Effector memory CD4-positive, alpha-beta T cell (primary cell): ENCODE measurements at regions not wholly inside any gene's neighbourhood (a gene's known extent, or its start where the extent isn't known, plus 50 kb on each side); places are given as distances from the start of the nearest gene placed in this dataset.
A peak's percentile ranks its signal among the peaks of the same experiment; 100 is the strongest.
"Not testable (repeated sequence)": the region's sequence is repeated elsewhere in the genome, so short reads cannot be mapped to it uniquely, and the experiment has no call there.

ENCODE experiments used
- DNase-seq, 3 donors: peaks; one replicate each; pipeline ENCODE4 v3.0.0-alpha.2; 2020
- H3K27ac ChIP-seq: 2 replicates; pipeline ENCODE4 v1.7.0; 2013; ENCODE audit warnings: mild to moderate bottlenecking, low read length, moderate library complexity; ENCODE audit not compliant: insufficient read depth, poor library complexity, severe bottlenecking
- H3K27me3 ChIP-seq: replicated peaks from 2 replicates; pipeline ENCODE4 v1.7.0; 2013; ENCODE audit warnings: mild to moderate bottlenecking, low read length; ENCODE audit not compliant: insufficient read depth, control insufficient read depth, poor library complexity, severe bottlenecking
- H3K36me3 ChIP-seq: 2 replicates; pipeline ENCODE4 v1.7.0; 2013; ENCODE audit warnings: mild to moderate bottlenecking, low read length, moderate library complexity; ENCODE audit not compliant: control insufficient read depth, insufficient read depth
- H3K4me1 ChIP-seq: 2 replicates; pipeline ENCODE4 v1.7.0; 2013; ENCODE audit warnings: low read length, mild to moderate bottlenecking; ENCODE audit not compliant: control insufficient read depth, insufficient read depth, poor library complexity, severe bottlenecking
- H3K4me3 ChIP-seq: 2 replicates; pipeline ENCODE4 v1.7.0; 2013; ENCODE audit warnings: low read length, low read depth, mild to moderate bottlenecking; ENCODE audit not compliant: insufficient read depth, poor library complexity, severe bottlenecking
- H3K9me3 ChIP-seq: 2 replicates; pipeline ENCODE4 v1.7.0; 2013; ENCODE audit warnings: mild to moderate bottlenecking, low read length, moderate library complexity; ENCODE audit not compliant: control insufficient read depth

DNA sequence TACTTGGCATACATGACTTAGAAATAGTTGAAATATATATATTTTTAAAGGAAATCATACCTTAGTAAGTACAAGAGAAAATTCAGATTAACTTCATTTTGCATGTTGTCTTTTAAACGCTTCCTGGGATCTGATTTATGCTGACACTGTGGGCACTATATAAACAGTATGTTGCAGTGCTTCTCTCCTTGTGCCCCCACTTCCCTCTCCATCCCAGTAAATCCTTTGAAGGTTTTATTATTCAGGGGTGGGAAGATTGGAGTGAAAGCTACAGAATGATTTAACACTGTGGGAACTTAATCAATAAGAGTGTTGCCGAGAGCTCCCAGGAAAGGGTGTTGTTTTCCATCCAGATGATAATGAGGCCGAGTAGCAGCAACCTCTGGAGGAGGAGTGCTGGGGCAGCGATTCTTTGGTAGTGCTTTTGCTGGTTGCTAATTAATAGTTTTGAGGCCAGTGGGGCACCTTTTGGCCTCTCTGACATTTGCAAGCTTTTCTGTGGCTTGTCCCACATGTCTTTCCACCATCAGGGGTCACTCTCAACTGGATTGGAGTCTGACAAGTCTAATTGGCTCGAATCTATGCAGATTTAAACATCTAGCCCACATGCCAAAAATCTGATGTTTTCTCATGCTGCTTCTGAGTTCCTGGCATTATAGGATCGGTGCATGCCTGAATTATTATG, 183.0 kb upstream of the MMS22L start:
- Histone ChIP-seq H3K27ac (no peak overlapping the region), H3K36me3 (no peaks in the 10 kb centered on the region), H3K4me1 (no peaks in the 10 kb centered on the region), H3K27me3 (no peaks in the 10 kb centered on the region), H3K9me3 (no peaks in the 10 kb centered on the region), H3K4me3 (no peak overlapping the region)
- no peak for DNase-seq

DNA sequence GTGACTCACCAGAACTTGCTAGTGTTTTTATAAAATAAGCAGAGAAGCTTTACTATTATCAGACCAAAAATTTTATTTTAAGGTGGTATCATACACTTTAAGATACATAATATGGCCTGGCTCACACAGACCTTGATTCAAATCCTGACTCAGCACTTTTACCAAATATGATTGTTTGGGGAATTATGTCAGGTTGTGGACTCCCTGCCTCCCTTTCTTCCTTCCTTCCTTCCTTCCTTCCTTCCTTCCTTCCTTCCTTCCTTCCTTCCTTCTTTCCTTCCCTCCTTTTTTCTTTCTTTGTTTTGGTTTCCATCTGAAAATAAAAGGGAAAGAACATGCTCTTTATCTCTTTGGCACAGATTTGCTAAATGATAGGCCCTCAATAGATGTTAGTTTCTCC, 186.0 kb upstream of the MMS22L start:
- no peak overlapping the region for H3K27ac ChIP-seq
- no peak overlapping the region for H3K4me3 ChIP-seq
- H3K36me3 ChIP-seq = no peaks in the 10 kb centered on the region
- no peaks in the 10 kb centered on the region for H3K9me3 ChIP-seq
- no peak for DNase-seq
- no peaks in the 10 kb centered on the region for H3K4me1 ChIP-seq
- H3K27me3 ChIP-seq = no peaks in the 10 kb centered on the region

DNA sequence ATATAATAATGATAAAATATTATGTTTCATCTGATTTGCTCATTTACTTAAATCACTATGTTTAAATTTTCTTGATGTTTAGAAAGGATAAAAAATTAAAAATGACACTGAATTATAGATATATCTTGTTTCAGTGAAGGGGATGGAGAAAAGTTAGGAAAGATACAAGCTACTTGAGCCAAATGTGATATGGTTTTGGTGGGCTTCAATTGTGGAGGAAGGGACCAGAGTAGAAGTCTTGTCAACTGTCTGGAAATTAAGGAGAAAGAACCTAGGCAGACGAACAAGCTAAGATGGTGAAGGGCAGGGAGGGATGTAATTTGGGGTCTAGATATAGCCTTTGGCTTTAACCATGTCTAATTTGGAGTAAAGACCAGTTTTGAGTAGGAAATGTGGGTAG, 186.4 kb upstream of the MMS22L start:
- Histone ChIP-seq H3K4me3 (no peak overlapping the region), H3K9me3 (no peaks in the 10 kb centered on the region), H3K27me3 (no peaks in the 10 kb centered on the region), H3K4me1 (no peaks in the 10 kb centered on the region), H3K36me3 (no peaks in the 10 kb centered on the region), H3K27ac (no peak overlapping the region)
- no peak for DNase-seq

DNA sequence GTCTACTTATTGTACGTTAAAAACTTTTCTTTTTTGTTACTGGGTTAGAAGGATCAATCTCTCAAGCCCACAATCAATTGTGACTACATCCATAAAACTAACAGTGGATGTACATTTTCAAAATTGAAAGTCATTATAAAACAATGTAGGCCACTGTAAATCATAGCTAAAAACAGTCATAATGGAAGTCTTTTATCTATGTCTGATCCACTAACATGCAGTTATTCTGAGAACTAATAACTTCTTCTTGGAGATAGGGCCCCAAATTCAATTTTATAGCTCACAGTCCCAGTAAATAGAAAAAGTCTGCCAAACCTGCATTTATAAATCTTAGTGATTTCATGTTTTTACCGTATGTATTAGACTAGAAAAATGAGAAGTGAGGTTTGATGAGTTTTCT, 187.3 kb upstream of the MMS22L start:
- no peaks in the 10 kb centered on the region for H3K27me3 ChIP-seq
- no peaks in the 10 kb centered on the region for H3K36me3 ChIP-seq
- DNase-seq = no peak
- H3K27ac ChIP-seq = no peak overlapping the region
- no peaks in the 10 kb centered on the region for H3K4me1 ChIP-seq
- no peak overlapping the region for H3K4me3 ChIP-seq
- H3K9me3 ChIP-seq = no peaks in the 10 kb centered on the region

DNA sequence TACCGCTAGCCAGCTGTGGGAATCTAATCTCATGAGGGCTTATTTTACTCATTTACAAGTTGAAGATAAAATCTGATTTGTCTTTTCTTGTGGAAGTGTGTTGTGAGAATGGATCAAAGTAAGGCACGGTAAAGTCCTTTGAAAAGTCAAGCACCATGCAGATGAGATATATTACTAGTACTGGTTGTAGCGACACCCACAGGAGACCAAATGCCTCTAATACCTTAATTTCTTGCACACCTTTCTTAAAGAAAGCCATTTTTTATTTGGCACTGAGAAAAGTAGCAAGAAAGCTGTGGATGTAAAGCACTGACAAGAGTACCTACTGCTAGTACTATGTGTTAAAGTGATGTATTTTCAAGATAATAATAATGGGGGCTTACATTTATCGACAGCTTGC, 191.0 kb upstream of the MMS22L start:
- Histone ChIP-seq H3K36me3 (no peaks in the 10 kb centered on the region), H3K27ac (no peak overlapping the region), H3K9me3 (no peaks in the 10 kb centered on the region), H3K4me3 (no peak overlapping the region), H3K4me1 (no peaks in the 10 kb centered on the region), H3K27me3 (no peaks in the 10 kb centered on the region)
- no peak for DNase-seq

DNA sequence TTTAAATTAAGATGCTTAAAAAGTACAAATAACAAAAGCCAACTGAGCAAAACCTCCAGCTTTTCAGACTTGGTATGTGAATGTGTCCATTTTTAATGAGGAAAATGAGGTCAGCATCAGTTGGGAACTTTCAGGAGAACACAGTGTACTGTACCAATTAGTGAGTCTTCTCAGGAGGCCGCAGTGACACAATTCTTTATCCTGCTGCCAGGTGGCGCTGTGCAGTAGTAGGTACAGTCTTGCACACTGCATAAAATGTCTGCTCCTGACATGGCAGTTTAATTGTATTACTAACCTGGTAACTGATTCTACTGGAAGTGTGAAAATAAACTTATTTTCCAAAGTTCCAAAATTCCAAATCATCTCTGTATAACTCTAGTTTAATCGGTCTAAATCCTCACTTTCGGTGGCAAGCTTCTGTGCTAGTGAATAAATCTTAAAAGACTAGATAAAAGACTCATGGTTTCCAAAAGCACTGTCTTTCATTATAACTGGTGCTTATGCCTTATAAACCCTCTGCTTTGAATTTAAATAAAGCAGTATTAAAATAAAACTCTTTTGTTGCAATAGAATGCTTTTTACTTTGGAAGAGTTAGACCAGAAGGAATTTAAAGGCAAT, 214.8 kb upstream of the MMS22L start:
- Histone ChIP-seq H3K4me1 (no peaks in the 10 kb centered on the region), H3K9me3 (no peaks in the 10 kb centered on the region), H3K4me3 (no peak overlapping the region), H3K36me3 (no peaks in the 10 kb centered on the region), H3K27me3 (no peaks in the 10 kb centered on the region), H3K27ac (no peak overlapping the region)
- DNase-seq = peak; percentile 4 to 36 (median 7)

DNA sequence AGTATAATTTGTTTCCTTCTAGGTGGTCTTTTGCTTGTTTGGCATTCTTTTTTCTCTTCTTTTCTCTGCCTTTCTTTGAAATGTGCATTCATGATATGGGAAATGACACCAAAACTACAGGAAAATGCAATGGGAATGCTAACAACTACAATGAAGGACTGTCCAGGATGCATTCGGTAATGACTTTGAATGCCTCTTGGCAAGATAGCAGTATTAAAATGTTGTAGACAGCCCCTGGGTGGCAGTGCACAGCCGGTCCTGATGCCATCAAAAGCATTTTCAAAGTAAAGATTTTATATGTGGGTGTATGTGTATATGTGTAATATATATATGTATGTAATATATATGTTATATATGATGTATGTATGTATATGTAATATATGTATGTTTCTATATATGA, 218.8 kb upstream of the MMS22L start:
- no peak for DNase-seq
- H3K36me3 ChIP-seq = no peaks in the 10 kb centered on the region

DNA sequence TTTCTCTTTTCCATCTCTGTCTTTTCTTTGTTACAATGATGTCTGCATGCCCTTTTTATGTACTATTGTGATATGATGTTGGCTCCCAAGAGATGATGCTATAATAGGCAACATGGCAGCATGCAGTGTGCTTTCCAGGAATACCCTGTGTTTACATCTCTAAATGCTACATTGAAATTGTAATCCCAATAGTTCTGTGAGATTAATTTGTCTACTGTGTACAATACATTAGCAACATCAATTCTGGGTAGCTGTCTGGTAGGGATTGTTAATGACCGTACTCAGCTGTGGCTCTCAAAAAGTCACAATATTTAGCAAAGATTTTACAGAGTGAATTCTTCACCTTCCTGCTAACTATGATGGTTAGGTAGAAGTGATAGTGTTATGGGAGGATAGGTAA, 225.6 kb upstream of the MMS22L start:
- H3K9me3 ChIP-seq = no peaks in the 10 kb centered on the region
- H3K27ac ChIP-seq = no peak overlapping the region
- no peaks in the 10 kb centered on the region for H3K36me3 ChIP-seq
- no peaks in the 10 kb centered on the region for H3K27me3 ChIP-seq
- no peak overlapping the region for H3K4me3 ChIP-seq
- no peaks in the 10 kb centered on the region for H3K4me1 ChIP-seq
- DNase-seq = no peak

More for the DNA sequence above, 218.8 kb upstream of the MMS22L start:
- no peaks in the 10 kb centered on the region for H3K4me1 ChIP-seq
- no peaks in the 10 kb centered on the region for H3K27me3 ChIP-seq
- no peak overlapping the region for H3K4me3 ChIP-seq
- H3K27ac ChIP-seq = no peak overlapping the region
- H3K9me3 ChIP-seq = no peaks in the 10 kb centered on the region

DNA sequence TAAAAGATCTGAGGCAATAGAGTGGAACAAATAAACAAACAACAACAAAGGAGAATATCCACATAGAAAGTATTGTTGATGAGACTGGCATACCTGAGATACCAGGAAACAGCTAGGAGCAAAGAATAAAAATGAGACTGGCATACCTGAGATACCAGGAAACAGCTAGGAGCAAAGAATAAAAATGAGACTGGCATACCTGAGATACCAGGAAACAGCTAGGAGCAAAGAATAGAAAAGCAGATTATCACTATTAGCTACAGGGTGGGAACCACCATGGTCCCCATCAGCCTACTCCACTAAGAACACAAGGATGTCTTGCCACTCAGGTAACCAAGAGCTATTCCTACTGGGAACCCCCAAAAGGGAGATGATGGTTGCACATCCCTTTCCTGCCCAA, 230.2 kb upstream of the MMS22L start:
- H3K4me1 ChIP-seq, H3K27ac ChIP-seq, H3K27me3 ChIP-seq, H3K9me3 ChIP-seq, H3K36me3 ChIP-seq, DNase-seq, H3K4me3 ChIP-seq: not testable (repeated sequence)

DNA sequence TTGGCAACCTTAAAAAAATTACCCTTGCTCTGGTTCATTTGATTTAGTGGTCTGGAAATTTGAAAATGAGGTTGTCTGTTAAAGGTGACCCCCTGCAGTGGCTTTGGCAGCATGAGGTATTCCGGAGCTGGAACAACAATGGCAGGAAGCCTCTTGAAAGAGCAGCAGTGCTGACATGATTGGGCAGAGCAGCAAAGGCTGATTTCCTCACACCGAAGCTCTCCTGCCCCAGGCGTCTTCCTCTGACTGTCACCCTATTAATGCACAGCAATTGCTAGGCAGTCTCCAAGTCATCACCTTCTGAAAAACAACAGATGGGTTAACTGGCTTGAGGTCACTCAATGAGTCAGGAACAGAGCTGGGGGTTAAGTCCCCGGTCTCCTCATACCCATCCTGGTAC, 241.8 kb upstream of the MMS22L start:
- DNase-seq = no peak
- H3K4me1 ChIP-seq = no peaks in the 10 kb centered on the region
- H3K4me3 ChIP-seq = no peak overlapping the region
- no peak overlapping the region for H3K27ac ChIP-seq
- no peaks in the 10 kb centered on the region for H3K9me3 ChIP-seq
- no peaks in the 10 kb centered on the region for H3K36me3 ChIP-seq
- H3K27me3 ChIP-seq = no peaks in the 10 kb centered on the region
